ENCODE measurements at regions not wholly inside any gene's neighbourhood (a gene's known extent, or its start where the extent isn't known, plus 50 kb on each side); places are given as distances from the start of the nearest gene placed in this dataset.

DNA sequence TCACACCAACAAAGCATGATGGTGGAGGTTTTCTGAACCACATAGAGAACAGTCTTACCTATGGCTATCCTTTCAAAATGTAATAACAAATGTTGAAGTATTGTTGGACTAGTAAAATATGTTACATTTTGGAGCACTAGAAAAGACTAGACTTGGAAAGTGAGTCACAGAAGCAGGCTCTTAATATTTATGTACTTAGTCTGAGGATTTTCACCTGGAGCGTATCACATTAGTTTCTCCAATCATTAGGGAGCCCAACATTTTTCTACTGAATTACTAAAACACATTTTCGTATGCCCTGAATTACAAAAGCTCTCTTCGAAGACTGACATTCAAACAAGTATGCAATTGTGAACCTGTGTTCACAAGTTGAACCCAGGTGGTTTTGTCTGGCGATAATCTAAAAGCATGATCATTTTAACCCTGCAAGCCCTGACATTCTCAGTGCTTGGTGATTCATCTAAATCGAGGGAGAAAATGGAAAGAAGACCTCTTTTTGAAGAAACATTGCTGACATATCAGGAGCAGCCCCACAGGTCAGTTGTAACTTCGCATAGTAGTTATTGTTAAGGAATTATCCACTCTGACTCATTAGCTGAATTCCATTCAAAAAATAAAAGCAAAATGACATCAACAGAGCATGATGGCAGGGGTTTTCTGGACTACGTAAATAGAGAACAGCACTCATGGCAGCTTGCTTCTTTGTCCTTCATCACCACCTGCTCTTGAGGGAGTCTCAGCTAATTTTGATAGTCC is 679.8 kb upstream of the NECTIN3 start:
- H3K27me3 ChIP-seq (ENCODE audit: insufficient read depth, insufficient read length): no peaks in the 10 kb centered on the region
- no peak for TF ChIP-seq SUZ12 (IDR thresholded peaks at IDR 0.05; ENCODE audit: extremely low read depth, insufficient read depth, insufficient read length)
- H3K9ac ChIP-seq (ENCODE audit: insufficient read length, low read depth): no peak overlapping the region
- no peak for DNase-seq (ENCODE audit: low read depth, low spot score)
- no peaks in the 10 kb centered on the region for H3K9me3 ChIP-seq (ENCODE audit: insufficient read depth, low read length)
- no peaks in the 10 kb centered on the region for H3K4me1 ChIP-seq (ENCODE audit: insufficient read depth, insufficient read length)
- H3K36me3 ChIP-seq (ENCODE audit: insufficient read depth, insufficient read length, low read length): no peaks in the 10 kb centered on the region
- H3K4me3 ChIP-seq (ENCODE audit: insufficient read length, low read depth): no peak overlapping the region

GRCh38 chr3:110393941-110394340 is 677.7 kb upstream of the NECTIN3 start:
- Histone ChIP-seq H3K27me3 (ENCODE audit: insufficient read depth, insufficient read length) (no peaks in the 10 kb centered on the region), H3K9ac (ENCODE audit: insufficient read length, low read depth) (no peak overlapping the region), H3K4me1 (ENCODE audit: insufficient read depth, insufficient read length) (no peaks in the 10 kb centered on the region), H3K36me3 (ENCODE audit: insufficient read depth, insufficient read length, low read length) (no peaks in the 10 kb centered on the region), H3K4me3 (ENCODE audit: insufficient read length, low read depth) (no peak overlapping the region), H3K9me3 (ENCODE audit: insufficient read depth, low read length) (no peaks in the 10 kb centered on the region)
- TF ChIP-seq YY1 (IDR thresholded peaks at IDR 0.05; ENCODE audit: insufficient read depth, insufficient read length): no peak
- TF ChIP-seq ZNF274 (IDR thresholded peaks at IDR 0.05; ENCODE audit: low read depth, low read length): no peak
- TF ChIP-seq SUZ12 (IDR thresholded peaks at IDR 0.05; ENCODE audit: extremely low read depth, insufficient read depth, insufficient read length): no peak
- no peak for DNase-seq (ENCODE audit: low read depth, low spot score)

- TF ChIP-seq ZNF274 (IDR thresholded peaks at IDR 0.05; ENCODE audit: low read depth, low read length): no peak
- TF ChIP-seq SUZ12 (IDR thresholded peaks at IDR 0.05; ENCODE audit: extremely low read depth, insufficient read depth, insufficient read length): no peak
- TF ChIP-seq YY1 (IDR thresholded peaks at IDR 0.05; ENCODE audit: insufficient read depth, insufficient read length): no peak
- no peaks in the 10 kb centered on the region for H3K4me1 ChIP-seq (ENCODE audit: insufficient read depth, insufficient read length)
- no peaks in the 10 kb centered on the region for H3K9me3 ChIP-seq (ENCODE audit: insufficient read depth, low read length)
- H3K9ac ChIP-seq (ENCODE audit: insufficient read length, low read depth): no peak overlapping the region
- H3K27me3 ChIP-seq (ENCODE audit: insufficient read depth, insufficient read length): no peaks in the 10 kb centered on the region
- no peak overlapping the region for H3K4me3 ChIP-seq (ENCODE audit: insufficient read length, low read depth)
- H3K36me3 ChIP-seq (ENCODE audit: insufficient read depth, insufficient read length, low read length): no peaks in the 10 kb centered on the region
- no peak for DNase-seq (ENCODE audit: low read depth, low spot score)
Measured at GRCh38 chr3:110397115-110397514, 674.5 kb upstream of the NECTIN3 start.

GRCh38 chr3:110400315-110400714 is 671.3 kb upstream of the NECTIN3 start:
- Histone ChIP-seq H3K36me3 (ENCODE audit: insufficient read depth, insufficient read length, low read length) (no peaks in the 10 kb centered on the region), H3K9me3 (ENCODE audit: insufficient read depth, low read length) (no peaks in the 10 kb centered on the region), H3K27me3 (ENCODE audit: insufficient read depth, insufficient read length) (no peaks in the 10 kb centered on the region), H3K4me3 (ENCODE audit: insufficient read length, low read depth) (no peak overlapping the region), H3K9ac (ENCODE audit: insufficient read length, low read depth) (no peak overlapping the region), H3K4me1 (ENCODE audit: insufficient read depth, insufficient read length) (no peaks in the 10 kb centered on the region)
- DNase-seq (ENCODE audit: low read depth, low spot score): no peak
- no peak for TF ChIP-seq YY1 (IDR thresholded peaks at IDR 0.05; ENCODE audit: insufficient read depth, insufficient read length)
- TF ChIP-seq SUZ12 (IDR thresholded peaks at IDR 0.05; ENCODE audit: extremely low read depth, insufficient read depth, insufficient read length): no peak
- TF ChIP-seq ZNF274 (IDR thresholded peaks at IDR 0.05; ENCODE audit: low read depth, low read length): no peak

GRCh38 chr3:110405830-110406585 is 665.6 kb upstream of the NECTIN3 start:
- TF ChIP-seq YY1 (IDR thresholded peaks at IDR 0.05; ENCODE audit: insufficient read depth, insufficient read length): no peak
- TF ChIP-seq SUZ12 (IDR thresholded peaks at IDR 0.05; ENCODE audit: extremely low read depth, insufficient read depth, insufficient read length): no peak
- no peak for TF ChIP-seq ZNF274 (IDR thresholded peaks at IDR 0.05; ENCODE audit: low read depth, low read length)
- no peak overlapping the region for H3K4me3 ChIP-seq (ENCODE audit: insufficient read length, low read depth)
- no peaks in the 10 kb centered on the region for H3K4me1 ChIP-seq (ENCODE audit: insufficient read depth, insufficient read length)
- H3K9me3 ChIP-seq (ENCODE audit: insufficient read depth, low read length): no peaks in the 10 kb centered on the region
- H3K27me3 ChIP-seq (ENCODE audit: insufficient read depth, insufficient read length): no peaks in the 10 kb centered on the region
- DNase-seq (ENCODE audit: low read depth, low spot score): no peak
- H3K36me3 ChIP-seq (ENCODE audit: insufficient read depth, insufficient read length, low read length): no peaks in the 10 kb centered on the region
- H3K9ac ChIP-seq (ENCODE audit: insufficient read length, low read depth): no peak overlapping the region

DNA sequence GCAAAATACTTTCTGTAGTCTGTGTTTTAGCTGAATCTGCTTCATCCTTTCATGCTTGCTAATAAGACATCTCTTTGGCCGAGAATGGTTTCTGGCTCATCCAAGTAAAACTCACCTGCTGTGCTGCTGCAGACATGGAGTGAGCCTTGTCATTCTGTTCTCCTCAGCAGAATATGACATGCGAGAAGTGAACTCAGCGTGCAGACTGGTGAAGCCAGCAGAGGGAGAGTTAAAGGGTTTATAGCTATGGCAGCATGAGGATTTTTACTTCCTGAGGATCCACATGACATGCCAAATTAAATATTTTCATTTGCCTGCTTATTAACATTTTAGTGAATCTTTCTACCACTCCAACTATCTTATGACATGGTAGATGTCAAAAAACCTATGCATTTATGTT is 658.4 kb upstream of the NECTIN3 start:
- TF ChIP-seq ZNF274 (IDR thresholded peaks at IDR 0.05; ENCODE audit: low read depth, low read length) (no peak), SUZ12 (IDR thresholded peaks at IDR 0.05; ENCODE audit: extremely low read depth, insufficient read depth, insufficient read length) (no peak)
- Histone ChIP-seq H3K36me3 (ENCODE audit: insufficient read depth, insufficient read length, low read length) (no peaks in the 10 kb centered on the region), H3K9me3 (ENCODE audit: insufficient read depth, low read length) (no peaks in the 10 kb centered on the region), H3K4me3 (ENCODE audit: insufficient read length, low read depth) (no peak overlapping the region), H3K9ac (ENCODE audit: insufficient read length, low read depth) (no peak overlapping the region), H3K4me1 (ENCODE audit: insufficient read depth, insufficient read length) (no peaks in the 10 kb centered on the region), H3K27me3 (ENCODE audit: insufficient read depth, insufficient read length) (no peaks in the 10 kb centered on the region)
- no peak for DNase-seq (ENCODE audit: low read depth, low spot score)

All from NT2/D1 (cell line).